LHCN-M2 (cell line): ENCODE measurements at regions not wholly inside any gene's neighbourhood (a gene's known extent, or its start where the extent isn't known, plus 50 kb on each side); places are given as distances from the start of the nearest gene placed in this dataset.
A peak's percentile ranks its signal among the peaks of the same experiment; 100 is the strongest.
"Not testable (repeated sequence)": the region's sequence is repeated elsewhere in the genome, so short reads cannot be mapped to it uniquely, and the experiment has no call there.

Experiments
- DNase-seq: peaks from one replicate; pipeline ENCODE4 v3.0.0-alpha.2; 2012; ENCODE audit warnings: low read depth

DNA sequence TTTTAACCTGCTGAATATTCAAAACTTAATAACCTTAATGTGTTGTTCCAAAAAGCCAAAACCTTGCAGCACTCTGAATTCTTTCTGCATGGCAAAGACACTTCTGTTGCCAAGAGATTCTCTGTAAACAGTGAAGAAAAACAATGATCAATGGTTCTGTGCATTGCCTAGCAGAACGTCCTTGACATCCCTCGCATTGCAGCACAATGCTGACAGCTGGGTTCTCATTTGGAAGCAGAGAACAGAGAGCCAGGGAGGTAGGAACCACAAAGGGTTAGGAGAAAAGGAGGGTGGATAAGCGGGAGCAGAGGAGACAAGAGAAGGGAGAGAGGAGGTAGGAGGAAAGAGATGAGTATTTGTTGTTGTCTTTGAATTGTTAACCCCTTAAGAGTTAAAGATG, 501.1 kb downstream of the NAV3 start:
- DNase-seq = peak; percentile 14

DNA sequence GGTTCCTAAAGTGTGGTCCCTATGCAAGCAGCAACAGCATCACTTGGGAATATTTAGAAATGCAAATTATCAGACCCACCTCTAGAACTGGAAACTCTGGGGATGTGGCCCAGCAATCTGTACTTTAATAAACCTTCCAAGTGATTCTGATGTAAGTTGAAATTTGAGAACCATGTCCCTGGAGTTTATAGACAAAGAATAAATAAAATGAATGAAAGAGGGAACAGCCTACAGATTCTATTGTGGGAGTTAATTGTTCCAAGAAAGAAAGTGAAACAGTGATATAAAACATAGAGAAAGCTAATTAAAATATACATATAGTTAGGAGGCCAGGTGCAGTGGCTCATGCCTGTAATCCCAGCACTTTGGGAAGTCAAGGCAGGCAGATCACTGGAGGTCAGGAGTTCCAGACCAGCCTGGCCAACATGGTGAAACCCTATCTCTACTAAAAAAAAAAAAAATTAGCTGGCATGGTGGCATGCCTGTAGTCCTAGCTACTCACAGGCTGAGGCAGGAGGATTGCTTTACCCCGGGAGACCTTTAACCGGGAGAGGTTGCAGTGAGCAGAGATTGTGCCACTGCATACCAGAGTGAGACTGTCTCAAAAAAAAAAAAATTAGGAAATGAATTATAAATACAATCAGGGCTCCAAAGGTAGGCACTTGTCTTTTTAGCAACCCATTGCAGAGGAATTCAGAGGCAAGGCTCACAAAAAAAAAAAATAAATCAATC, 507.5 kb downstream of the NAV3 start:
- DNase-seq = no peak

DNA sequence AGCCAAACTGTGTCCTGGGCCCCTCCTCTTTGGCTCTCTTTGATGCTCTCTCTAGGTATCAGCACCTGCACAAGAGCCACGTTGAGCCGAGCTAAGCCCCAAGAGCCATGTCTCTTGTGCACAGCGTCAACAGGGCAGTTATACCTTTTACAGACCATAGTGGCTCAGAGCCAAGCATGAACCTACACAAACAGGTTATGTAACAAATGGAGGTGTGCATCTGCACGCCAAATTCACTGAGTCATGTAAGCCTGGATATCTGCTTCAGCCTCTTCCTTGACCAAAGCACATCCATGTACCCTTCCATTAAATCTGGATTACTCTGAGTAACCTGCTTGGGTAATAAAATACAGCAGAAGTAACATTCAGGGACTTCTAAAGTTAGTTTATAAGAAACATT, 509.7 kb downstream of the NAV3 start:
- DNase-seq = no peak

DNA sequence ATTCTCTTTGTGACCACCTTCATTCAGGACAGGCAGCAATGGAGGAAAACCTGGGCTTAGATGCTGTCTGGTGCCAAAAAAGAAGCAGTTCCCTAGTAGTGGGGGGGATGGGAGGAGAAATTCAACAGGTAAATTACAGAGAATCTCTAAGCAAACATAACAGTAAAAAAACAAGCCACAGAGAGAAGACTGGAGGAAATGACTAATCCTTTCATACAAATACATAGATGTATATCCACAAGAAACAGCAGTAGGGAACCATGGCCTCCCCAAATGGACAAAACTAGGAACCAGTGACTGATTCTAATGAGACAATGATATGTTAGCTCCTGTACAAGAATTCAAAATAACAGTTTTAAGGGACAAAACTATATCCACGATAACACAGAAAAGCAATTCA, 513.0 kb downstream of the NAV3 start:
- DNase-seq = no peak

DNA sequence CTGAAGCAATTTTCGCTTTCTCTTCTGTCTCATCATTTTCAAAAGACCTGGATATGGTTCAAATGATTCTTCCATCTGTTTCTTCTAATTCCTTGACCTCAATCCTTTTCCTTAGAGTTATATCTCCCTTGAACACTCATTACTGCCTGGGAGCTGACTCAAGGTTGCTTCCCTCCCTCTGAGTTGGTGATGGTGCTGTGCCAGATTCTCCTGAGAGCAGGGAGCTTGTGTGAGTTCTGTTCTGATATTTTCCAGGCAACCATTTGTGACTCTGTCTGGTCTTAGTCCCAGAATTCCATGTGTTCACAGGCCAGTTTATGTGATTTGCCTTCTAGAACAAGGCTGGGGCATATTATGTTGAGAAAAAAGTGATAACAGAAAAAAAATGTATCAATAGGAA, 505.1 kb upstream of the SYT1 start:
- peak; percentile 35 for DNase-seq

DNA sequence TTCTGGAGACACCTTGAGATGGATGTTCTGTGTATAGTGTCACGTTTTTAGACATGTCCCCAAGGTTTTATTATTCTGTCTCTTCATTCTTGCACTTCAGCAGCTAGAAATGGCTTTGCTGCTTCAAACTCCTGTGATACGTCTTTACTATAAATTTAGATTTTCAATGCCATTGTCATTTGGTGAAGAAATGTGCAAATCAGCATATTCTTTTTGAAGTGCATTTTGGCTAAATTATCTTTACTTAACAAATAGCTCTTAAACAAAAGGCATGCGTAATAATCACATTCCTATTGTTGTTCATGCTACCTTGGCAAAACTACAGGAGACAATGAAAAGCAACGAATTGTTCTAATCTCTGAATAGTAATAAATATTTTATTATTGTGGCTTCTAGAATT, 502.9 kb upstream of the SYT1 start:
- DNase-seq = no peak

DNA sequence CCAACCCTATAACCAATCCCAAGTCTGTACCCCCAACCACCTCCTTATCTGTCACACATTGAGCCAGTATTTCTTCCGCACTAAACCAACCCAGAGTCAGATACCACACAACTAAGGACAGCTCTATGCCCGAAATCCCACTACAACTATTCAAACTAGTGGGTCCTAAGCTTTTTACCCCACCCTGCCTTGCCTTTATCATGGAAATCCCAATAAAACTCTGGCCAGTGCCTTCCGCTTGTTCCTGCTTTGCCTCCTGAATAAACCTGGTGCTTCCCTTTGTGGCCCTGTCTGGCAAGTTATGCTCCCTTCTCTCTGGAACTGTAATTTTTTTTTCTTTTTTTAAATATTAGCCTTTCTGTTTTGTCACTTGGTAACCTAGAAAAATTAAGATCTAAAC, 493.3 kb upstream of the SYT1 start:
- no peak for DNase-seq

DNA sequence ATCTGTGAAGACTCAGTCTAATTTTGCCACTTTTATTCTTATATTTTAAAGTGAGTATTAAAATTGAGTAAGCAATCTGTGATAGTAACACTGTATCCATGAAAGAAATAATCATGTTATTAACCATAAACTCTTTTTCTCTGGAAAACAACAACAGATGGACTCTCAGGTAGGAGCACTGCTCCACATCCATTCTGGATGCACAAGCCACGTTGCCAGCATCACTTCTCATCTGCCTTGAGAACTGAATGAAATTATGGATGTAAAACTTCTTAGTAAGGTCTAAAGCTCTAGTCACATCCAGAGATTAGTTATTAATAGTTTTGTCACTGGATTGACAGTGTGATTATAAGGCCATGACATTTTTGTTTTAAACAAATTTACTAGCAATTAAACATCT, 489.1 kb upstream of the SYT1 start:
- no peak for DNase-seq

DNA sequence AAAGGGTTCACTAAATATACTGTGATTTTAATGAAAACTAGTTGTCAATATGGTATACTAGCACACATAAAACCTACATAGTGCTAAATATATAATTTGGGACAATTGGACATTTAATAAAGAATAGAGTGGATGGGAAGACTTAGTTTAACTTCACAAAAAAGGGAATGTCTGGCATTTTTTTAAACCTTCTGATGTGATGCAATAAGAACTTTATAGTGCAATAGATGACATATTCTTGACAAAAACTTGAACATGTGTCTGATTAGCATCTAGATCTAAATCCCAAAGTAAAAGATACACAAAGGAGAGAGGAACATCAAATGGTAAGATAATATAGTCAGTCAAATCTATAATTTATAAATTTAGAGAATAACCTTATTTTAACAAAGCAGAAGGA, 488.3 kb upstream of the SYT1 start:
- no peak for DNase-seq

DNA sequence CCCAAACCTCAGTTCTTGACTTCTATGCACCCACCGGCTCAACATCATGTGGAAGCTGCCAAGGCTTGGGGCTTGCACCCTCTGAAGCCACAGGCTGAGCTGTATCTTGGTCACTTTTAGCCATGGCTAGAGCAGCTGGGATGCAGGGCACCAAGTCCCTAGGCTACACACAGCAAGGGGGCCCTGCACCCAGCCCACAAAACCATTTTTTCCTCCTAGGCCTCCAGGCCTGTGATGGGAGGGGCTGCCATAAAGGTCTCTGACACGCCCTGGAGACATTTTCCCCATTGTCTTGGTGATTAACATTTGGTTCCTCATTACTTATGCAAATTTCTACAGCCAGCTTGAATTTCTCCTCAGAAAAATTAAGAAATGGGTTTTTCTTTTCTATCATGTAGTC, 485.5 kb upstream of the SYT1 start:
- DNase-seq = not testable (repeated sequence)

DNA sequence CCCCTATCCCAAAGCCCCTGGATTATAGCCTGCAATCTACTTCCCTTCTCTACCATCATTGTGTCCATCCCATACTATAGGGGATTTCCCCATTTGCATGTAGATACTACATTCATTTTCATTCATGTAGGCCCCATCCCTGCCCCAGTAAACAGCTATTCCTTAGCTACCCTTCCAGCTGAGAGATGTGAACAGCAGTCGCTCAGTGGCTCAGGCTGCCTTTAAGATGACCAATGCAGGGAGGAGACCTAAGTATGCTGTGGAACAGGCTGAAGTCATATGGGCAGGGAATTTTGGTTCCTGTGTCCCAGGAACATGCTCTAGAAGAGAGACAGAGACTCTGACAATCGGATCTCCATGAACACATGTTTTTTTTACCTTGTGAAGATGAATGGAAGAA, 481.2 kb upstream of the SYT1 start:
- DNase-seq = no peak

DNA sequence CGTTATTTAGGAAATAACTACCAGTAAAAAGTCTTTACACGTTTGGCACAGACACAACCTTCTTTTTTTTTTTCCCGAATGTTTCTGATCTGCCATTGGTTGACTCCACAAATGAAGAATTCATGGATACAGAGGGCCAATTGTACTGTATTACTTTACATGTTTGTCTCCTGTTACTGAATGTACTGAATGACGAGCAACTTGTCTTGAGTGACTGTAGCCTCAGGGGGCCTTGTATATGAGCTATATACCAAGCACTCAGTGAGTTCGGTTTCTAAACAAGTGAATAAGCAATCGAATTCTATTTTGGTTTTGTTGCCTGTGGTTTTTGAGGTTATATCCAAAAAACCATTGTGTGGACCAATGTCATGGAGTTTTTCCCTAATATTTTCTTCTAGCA, 480.0 kb upstream of the SYT1 start:
- DNase-seq = no peak

DNA sequence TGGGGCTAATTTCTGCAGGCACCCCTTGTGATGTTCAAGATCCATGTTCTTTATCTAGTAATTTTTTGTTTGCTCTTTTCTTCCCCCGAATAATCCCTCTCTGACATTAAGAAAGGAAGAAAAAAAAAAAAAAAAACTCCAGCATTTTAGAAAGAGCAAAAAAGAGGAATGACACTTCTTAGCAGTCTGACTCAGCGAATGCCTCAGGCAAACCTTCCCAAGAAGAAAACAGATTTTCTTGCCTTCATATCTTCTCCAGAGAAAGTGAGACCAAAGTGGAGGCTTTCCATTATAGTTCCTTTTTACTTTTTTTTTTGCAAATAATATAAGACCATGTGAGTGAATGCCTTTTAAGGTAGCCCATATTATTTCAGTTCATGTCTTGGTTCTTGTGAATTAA, 479.0 kb upstream of the SYT1 start:
- no peak for DNase-seq

DNA sequence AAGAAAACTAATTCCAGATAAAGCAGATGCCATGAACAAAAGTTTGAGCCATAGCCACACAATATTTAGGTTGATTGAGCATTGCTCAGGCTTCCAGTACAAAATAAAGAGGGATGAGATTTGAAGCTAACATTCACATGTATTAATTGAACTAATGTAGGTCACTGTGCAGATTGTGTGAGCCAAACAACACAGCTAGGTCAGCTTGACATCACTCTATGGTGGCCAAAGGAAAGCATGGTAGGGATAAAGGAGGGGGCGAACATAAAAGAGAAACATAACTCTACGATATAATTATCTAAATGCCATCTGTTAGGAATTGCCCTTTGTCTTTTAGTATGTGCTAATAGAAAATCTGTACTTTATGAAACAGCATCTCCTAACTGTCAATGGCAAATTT, 477.7 kb upstream of the SYT1 start:
- no peak for DNase-seq

DNA sequence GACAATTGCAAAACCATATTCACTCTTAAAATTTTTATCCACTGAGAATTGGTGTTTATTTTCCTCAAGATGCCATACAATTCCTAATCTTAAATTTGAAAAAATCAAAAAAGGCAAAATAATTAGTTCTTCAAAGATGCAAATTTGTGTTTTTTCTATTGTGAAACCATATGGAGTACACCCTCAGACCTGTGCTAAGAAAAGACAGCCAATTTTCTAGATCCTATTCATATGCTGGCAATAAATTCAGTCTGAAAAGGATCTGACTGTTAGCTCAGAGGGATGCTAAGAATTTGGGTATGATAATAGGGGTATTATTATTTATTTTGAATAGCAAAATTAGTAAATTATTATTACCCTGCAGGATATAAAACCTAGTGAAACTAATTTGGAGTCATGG, 476.9 kb upstream of the SYT1 start:
- no peak for DNase-seq

DNA sequence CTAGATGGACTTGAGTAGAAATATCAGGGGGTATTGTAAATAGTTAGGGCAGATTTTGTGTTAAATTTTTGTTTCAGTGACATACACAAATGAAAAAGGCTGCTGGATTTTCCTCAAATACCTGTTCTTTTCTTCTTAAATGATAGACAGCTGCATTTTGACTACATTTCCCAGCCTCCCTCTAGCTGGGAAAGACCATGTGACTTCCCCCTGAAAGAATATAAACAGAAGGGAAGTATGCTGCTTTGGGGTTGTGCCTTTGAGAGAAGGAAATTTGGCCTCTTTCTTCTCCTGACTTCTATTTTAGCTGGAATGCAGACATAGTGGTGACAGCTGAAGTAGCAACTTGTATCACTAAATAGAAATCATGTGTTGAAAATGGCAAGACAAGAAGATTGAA, 476.1 kb upstream of the SYT1 start:
- no peak for DNase-seq

DNA sequence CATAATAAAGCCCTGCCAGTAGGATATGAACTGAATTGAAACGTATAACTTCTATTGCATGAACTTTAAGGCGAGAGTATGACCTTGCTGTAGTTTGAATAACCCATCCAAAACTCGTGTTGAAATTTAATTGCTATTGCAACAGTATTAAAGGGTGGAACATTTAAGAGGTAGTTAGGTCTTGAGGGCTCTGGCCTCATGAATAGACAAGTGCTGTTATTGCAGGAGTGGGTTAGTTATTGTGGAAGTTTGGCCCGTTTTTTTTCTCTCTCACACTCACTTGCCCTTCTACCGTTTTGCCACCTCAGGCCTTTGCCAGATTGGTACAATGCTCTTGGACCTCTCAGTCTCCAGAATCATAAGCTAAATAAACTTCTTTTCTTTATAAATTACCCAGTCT, 473.7 kb upstream of the SYT1 start:
- DNase-seq = no peak

DNA sequence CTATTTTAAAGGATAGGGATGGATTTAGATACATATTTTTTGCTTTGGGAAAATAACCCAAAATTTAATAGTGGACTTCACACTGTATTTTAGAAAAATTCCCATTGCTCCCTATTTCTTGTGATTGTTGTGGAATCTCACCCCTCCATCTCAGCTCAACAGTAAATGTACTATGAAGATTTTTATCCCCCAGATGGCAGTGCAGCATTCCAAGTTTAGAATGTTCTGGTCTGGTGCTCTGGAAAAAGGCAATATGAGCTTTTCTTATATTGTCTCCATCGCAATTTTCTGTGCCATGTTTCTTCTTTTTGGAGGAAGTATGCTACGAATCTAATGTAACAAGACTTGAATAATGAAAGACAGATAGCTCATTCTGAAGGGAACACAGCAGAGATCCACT, 471.7 kb upstream of the SYT1 start:
- DNase-seq = peak; percentile 61

DNA sequence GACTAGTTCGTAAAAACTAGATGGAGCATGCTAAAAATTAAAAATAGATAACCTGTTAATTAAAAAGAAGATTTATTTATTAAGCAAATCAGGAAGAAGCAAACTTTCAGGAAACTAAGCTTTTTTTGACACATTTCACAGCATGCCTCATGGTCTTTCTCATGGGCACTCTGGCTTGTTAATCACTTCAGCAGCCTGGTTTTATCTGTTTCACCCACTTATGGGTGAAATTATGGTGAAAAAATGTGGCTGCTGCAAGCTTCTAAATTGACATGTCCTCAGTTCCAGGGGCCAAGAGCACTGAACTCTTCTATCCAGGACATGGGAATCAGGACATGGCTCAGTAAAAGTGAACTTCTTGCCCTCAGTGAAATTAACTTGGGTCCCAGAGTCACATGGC, 468.6 kb upstream of the SYT1 start:
- no peak for DNase-seq

DNA sequence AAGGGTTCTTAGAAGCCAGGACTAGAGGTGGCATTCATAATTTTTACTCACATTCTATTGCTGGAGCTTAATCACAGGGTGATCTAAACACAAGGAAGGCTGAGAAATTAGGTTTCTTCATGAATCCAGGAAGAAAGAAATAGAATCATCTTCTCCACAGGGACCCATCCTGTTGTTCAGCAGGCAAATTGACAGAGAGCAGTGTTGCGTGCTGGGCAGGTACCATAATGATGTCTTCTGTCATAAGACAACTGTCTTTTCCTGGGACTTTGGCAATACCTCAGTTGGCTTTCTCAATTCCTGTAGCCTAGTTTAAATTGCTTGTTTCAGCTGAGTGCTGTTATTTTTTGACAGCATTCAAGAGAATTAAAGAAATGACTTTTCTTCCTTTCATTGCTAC, 468.0 kb upstream of the SYT1 start:
- DNase-seq = no peak

DNA sequence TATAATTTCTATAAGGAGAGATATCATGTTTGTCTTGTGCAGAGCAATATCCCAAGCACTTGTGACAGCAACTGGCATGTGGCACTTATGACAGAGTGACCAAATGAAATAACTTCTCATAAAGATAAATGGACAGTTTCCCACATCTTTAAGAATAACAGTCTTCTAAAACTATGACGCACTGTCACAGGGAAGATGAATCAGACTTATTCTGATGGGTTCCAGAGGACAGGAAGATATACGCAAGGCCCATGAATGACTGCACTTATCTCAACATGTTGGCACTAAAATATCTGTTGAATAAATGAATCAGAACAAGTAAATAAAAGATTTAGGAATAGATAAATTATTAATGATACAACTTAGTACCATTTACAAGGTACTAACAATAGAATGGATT, 465.8 kb upstream of the SYT1 start:
- DNase-seq = no peak

DNA sequence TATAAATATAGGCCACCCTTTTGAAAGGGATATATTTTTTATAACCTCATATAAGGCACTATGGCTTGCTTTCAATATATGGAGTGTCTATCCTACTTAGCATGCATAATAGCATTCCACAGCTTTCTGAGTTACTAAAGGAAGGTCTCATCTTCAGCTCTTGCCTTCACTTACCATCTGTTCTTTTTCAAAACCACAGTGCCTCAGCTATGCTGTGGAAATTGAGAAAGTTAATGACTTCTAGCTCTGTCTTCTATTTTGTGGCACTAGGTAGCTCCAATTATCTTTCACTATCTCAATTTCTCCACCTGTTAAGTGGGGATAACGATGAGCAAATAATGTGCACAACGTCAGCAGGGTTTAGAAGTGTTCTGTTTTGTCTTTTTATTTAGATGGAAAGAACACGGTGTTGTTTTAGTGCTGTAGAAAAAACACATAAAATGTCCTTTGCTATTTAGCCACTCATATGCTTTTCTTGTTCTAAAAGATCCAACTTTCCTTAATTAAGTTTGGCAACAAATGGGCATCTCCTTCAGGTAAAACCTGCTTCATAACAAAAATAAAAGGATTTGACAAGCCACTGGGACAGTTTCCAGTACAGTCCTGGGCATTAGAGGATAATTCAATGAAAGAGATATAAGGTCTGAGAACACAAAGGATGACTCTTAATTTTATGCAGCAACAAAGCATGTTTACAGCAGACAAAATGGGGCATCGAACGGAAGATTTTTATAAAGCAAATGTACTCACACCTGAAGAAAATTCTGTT, 462.0 kb upstream of the SYT1 start:
- peak; percentile 69 for DNase-seq

DNA sequence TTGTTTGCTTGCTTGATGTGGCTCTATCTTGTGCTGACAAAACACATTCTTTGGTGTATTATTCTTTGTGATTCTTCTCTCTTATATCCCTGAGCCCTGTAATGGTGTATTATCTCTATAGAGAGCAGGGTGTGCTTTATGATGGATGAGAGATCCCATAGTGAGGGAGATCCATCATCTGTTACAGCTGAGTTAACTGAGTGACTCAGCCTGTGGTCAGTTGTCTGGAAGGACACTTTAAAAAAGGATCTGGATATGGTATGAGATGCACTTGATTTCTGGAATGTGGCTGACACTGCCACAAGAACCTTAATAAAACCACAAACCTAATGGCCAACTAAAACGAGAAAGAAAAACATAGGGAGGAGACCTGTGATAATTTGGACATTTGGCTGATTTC, 461.4 kb upstream of the SYT1 start:
- DNase-seq = peak; percentile 95

DNA sequence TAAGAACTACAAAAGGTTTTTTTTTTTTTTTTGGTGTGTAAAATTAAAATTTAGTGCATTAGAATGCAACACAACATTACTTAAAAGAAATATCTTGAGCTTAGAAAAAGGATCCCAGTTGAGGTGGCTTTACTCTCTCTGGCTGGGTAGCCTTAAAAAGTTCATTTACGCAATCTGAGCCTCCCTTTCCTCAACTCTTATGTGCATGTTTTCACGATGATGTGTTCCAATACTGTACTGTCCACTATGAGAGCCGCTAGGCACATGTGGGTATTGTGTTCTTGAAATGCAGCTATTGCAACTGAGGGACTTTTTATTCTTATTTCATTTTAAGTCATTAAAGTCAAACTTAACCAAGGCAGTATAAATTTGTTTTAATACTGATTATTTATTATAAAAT, 460.9 kb upstream of the SYT1 start:
- DNase-seq = peak; percentile 88
